HG02759 (cell line): ENCODE measurements at regions not wholly inside any gene's neighbourhood (a gene's known extent, or its start where the extent isn't known, plus 50 kb on each side); places are given as distances from the start of the nearest gene placed in this dataset.

Experiments used
- ATAC-seq: cut with Tn5 transposase; IDR thresholded peaks from one replicate; pipeline ENCODE4 v1.9.1; 2021; ENCODE audit warnings: mild to moderate bottlenecking, moderate library complexity; ENCODE audit not compliant: unreplicated experiment

- ATAC-seq, result no peak
Measured at GRCh38 chr11:121800731-121801393, 315.2 kb downstream of the BLID start.

- no peak for ATAC-seq
Measured at GRCh38 chr11:121800240-121800639, 315.8 kb downstream of the BLID start.

DNA sequence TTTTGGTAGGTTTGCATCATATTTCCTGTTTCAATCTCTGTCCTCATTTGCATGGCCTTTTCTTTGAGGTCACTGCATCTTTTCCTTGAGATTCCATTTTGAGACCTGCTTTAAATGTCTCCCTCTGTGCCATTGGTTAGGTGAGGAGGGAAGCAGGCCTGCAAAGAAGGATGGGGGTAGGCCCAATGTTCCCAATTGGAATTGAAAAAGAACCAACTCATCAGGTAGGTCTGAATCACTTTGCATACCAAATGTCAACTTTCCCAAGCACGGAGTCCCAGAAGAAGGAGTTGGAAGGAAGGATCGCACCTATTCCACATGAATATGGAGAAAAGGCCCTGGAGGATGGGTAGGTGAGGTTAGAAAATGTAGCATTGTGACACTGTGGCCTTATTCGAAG, 318.5 kb downstream of the BLID start:
- ATAC-seq, result no peak

GRCh38 chr11:121795174-121795573, 320.8 kb downstream of the BLID start:
- ATAC-seq, result no peak

GRCh38 chr11:121794671-121795141, 321.3 kb downstream of the BLID start:
- ATAC-seq, result no peak

DNA sequence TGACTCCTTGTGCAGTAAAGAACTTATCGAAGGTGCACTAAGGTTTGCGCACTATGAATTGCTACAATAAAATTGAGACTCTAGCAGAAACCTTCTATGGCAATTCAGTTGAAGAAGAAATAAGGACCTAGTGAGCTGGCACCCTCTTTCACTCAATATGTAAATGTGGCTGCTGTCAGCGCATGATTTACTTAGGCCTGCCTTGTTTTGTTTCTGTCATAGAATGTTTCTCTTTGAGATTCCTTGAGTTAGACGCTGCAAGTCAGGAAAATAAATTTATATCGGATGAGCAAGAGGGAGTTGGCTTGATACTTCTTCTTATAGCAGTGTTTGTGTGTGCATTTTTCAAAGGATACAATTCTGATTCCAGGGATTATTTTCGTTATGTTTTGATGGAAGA, 322.1 kb downstream of the BLID start:
- no peak for ATAC-seq

GRCh38 chr11:121793291-121793690, 322.7 kb downstream of the BLID start:
- ATAC-seq, result no peak

GRCh38 chr11:121792185-121792584, 323.8 kb downstream of the BLID start:
- ATAC-seq, result no peak

DNA sequence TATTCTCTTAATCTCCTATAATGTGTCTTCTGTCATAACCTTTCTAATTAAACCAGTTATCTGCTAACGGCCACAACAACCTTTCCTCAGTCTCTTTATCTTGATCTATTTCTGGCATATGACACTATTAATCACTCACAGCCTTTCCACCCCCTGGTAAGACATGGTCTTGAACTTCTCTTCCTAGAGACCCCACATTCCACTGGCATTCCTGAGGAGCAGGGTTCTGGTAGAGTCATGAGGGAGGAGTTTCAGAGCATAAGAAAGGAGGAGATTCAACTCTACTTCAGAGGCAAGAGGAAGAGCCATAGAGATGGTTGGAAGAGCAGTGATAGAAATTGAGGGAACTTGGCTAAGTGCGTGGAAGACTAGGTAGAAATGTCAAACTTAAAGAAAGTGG, 325.6 kb downstream of the BLID start:
- no peak for ATAC-seq

- ATAC-seq, result no peak
Measured at GRCh38 chr11:121780971-121781370, 328.2 kb upstream of the SORL1-AS1 start.

DNA sequence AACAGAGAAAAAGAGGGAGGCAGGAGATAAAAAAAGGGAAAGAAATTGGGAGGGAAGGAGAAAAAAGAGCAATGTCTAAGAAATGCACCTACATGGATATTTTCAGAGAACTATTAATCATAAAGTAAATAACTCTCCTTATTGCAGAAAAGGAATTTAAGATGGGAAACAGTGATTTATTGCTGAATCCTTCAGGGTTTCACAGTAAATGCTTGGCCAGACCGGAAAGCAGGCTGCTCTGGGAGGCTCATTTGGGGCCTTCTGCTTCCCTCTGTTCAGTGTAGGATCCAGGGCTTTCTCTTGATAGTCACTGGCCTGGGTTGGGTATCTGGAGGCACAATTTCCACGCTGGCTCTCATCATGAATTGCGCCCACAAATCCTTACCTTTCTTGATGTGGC, 324.3 kb upstream of the SORL1-AS1 start:
- ATAC-seq, result no peak

- no peak for ATAC-seq
Measured at GRCh38 chr11:121775276-121775675, 322.5 kb upstream of the SORL1-AS1 start.

- no peak for ATAC-seq
Measured at GRCh38 chr11:121773076-121773475, 320.3 kb upstream of the SORL1-AS1 start.

GRCh38 chr11:121770939-121771595, 318.3 kb upstream of the SORL1-AS1 start:
- no peak for ATAC-seq

DNA sequence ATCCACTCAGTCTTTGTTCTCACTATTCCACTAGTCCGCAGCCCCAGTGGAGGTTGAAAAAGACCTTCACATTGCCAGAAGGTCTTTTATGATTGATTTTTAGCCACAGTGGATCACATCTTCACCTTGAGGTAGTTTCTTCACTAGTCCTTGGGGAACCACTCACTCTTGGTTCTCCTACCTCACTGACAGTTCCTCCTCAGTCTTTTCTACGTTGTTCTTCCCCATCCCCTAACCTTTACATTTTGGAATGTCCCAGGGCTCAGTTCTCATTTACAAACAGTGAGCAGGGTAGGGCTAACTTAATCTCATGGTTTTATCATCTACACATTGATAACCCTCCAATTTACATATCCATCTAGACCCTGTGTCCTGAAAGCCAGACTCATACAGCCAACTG, 316.4 kb upstream of the SORL1-AS1 start:
- ATAC-seq, result no peak

DNA sequence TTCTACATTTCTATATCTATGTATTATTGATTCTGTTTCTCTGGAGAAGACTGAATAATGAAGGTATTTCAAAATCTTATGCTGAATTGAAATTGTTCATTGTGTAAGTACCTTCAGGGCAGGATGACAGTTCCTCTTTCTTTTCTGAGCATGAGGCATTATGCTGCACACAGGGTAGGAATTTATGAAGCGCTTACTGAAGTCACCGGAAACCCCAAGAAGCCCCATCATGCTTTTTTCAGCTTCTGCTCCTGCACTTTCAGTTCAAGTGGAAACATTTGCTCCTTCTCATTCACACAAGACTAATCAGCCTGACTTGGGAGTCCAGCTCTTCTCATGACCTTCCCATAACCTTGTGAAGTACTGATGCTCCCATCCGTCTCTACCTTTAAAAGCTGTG, 314.7 kb upstream of the SORL1-AS1 start:
- peak; percentile 65 for ATAC-seq

- peak; percentile 4 for ATAC-seq
Measured at GRCh38 chr11:121766991-121767390, 314.2 kb upstream of the SORL1-AS1 start.

GRCh38 chr11:121766166-121766565, 313.4 kb upstream of the SORL1-AS1 start:
- ATAC-seq, result no peak

DNA sequence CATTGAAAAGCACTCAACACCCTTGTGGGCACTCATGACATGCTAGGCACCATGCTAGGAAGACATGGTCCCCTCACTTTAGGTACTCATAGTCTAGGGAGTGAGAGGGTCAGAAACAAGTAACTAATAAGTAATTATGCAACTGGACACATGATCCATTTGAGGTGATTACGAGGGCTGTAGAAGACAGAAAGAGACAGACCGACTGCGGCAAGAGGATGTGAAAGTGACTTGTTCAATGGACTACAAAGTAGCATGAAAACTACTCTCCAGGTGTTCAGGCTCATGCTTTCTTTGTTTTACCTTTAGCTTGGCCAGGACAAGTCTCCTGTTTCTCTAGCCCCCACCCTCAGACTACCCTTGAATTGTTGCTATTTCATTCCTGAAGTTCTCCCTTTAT, 310.8 kb upstream of the SORL1-AS1 start:
- peak; percentile 86 for ATAC-seq

DNA sequence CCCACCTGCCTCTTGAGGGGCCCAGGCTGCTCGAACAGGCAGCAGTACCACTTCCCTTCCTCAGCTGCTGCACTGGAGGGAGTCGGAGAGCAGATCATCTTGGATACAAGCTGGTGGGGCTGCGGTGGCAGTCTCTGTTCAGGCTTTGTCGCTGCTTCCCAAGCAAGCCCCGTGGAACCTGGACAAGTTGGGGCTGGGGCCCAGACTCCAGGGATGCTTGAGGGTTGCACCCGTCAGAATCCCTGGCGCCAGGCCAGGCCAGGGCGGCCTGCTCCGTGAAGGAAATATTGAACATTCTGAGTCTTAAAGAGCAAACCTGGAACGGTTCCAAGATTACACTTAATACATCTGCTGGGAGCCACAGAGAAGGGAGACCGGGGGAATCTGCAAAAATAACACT, 310.1 kb upstream of the SORL1-AS1 start:
- ATAC-seq, result no peak

GRCh38 chr11:121761186-121761585, 308.4 kb upstream of the SORL1-AS1 start:
- no peak for ATAC-seq

DNA sequence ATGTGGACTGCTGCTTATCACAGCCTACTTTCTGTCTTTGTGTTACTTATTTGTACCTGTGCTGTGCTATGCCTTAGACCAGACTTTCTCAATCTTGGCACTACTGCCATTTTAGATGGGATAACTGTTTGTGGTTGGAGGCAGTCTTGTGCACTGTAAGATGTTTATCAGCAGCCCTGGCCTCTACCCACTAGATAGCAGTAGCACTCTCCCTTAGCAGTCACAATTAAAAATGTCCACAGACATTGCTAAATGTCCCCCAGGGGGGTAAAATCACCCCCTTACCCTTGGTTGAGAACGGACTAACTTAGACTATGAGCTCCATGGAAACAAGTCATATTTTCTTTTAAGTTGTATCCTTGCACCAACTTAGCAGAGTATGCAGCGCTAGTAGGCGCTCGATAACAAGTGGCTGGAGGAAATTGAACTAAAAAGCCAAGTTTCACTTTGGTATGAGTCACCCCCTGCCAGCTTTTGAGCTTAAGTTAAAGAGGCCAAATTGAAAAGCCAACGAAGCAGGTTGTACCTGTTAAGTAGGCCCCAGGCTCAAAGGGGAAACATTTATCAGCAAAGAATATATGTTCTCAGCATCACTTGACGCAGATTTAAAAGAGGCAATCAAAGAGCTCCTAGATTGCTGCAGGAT, 304.8 kb upstream of the SORL1-AS1 start:
- peak; percentile 48 for ATAC-seq
